WTC11 (cell line): ENCODE measurements at regions not wholly inside any gene's neighbourhood (a gene's known extent, or its start where the extent isn't known, plus 50 kb on each side); places are given as distances from the start of the nearest gene placed in this dataset.

ENCODE experiments used
- ATAC-seq: fragments of 200-7000 bp; cut with Tn5 transposase; 2 replicates; pipeline ENCODE4 v1.10.0; 2021; ENCODE audit warnings: mild to moderate bottlenecking, moderate library complexity
- CTCF ChIA-PET: fragments of 300-600 bp; sonication (Branson Sonifier 250); formaldehyde crosslinking; loops from one replicate; lab custom pipeline; 2021; ENCODE audit warnings: antibody characterized with exemption; lab: Charles Lee
- POLR2A ChIA-PET: fragments of 350-600 bp; sonication (Branson Sonifier 250); formaldehyde crosslinking; loops from one replicate; lab custom pipeline; 2021; ENCODE audit warnings: antibody characterized with exemption; lab: Charles Lee
- DNase-seq: peaks from one replicate; pipeline ENCODE4 v3.0.0; 2021; ENCODE audit warnings: low spot score
- H3K27ac Mint-ChIP-seq: 2 replicates; pipeline ENCODE4 v1.8.0; 2021; ENCODE audit warnings: mixed read lengths
- H3K27me3 Mint-ChIP-seq: 2 replicates; pipeline ENCODE4 v1.8.0; 2021; ENCODE audit warnings: low read depth, mild to moderate bottlenecking, moderate library complexity, mixed read lengths
- H3K36me3 Mint-ChIP-seq: 2 replicates; pipeline ENCODE4 v1.8.0; 2021; ENCODE audit warnings: mixed read lengths
- H3K4me1 Mint-ChIP-seq: 2 replicates; pipeline ENCODE4 v1.8.0; 2022; ENCODE audit warnings: mixed read lengths
- H3K4me3 Mint-ChIP-seq: 2 replicates; pipeline ENCODE4 v1.8.0; 2021; ENCODE audit warnings: mild to moderate bottlenecking, moderate library complexity, mixed read lengths
- H3K9me3 Mint-ChIP-seq: 2 replicates; pipeline ENCODE4 v1.8.0; 2021; ENCODE audit warnings: mixed read lengths
- E2F1 ChIP-seq: sonication (generic); formaldehyde crosslinking; IDR thresholded peaks from 2 replicates; pipeline ENCODE4 v1.8.0; 2022; ENCODE audit warnings: mild to moderate bottlenecking, missing genetic modification reagents
- FOXP1 ChIP-seq: sonication (generic); formaldehyde crosslinking; IDR thresholded peaks from 2 replicates; pipeline ENCODE4 v1.8.0; 2022; ENCODE audit warnings: missing genetic modification reagents, mild to moderate bottlenecking, moderate library complexity, borderline replicate concordance
- FOXP4 ChIP-seq: sonication (generic); formaldehyde crosslinking; IDR thresholded peaks from 2 replicates; pipeline ENCODE4 v1.8.0; 2022; ENCODE audit warnings: mild to moderate bottlenecking, missing genetic modification reagents
- GRHL2 ChIP-seq: fragments of 250-450 bp; sonication (Bioruptor Pico); IDR thresholded peaks from 2 replicates; pipeline ENCODE4 v1.8.0; 2022; ENCODE audit warnings: mild to moderate bottlenecking, moderate library complexity; ENCODE audit not compliant: insufficient replicate concordance, severe bottlenecking
- IRF2 ChIP-seq: sonication (generic); formaldehyde crosslinking; IDR thresholded peaks from 2 replicates; pipeline ENCODE4 v1.8.0; 2022; ENCODE audit warnings: low read depth, missing genetic modification reagents, borderline replicate concordance
- MXD4 ChIP-seq: fragments of 250-450 bp; sonication (Bioruptor Pico); IDR thresholded peaks from 2 replicates; pipeline ENCODE4 v1.8.0; 2021; ENCODE audit warnings: mild to moderate bottlenecking, moderate library complexity, borderline replicate concordance
- NFYB ChIP-seq: sonication (generic); formaldehyde crosslinking; conservative IDR thresholded peaks from 2 replicates; pipeline ENCODE4 v1.8.0; 2022; ENCODE audit warnings: low read depth, missing genetic modification reagents
- NR3C1 ChIP-seq: sonication (generic); formaldehyde crosslinking; conservative IDR thresholded peaks from 2 replicates; pipeline ENCODE4 v1.8.1; 2023; ENCODE audit warnings: low read depth, mild to moderate bottlenecking, missing genetic modification reagents
- PRRX2 ChIP-seq: fragments of 250-450 bp; sonication (Bioruptor Pico); IDR thresholded peaks from 2 replicates; pipeline ENCODE4 v1.8.0; 2021; ENCODE audit warnings: mild to moderate bottlenecking
- RELA ChIP-seq: sonication (generic); formaldehyde crosslinking; IDR thresholded peaks from 2 replicates; pipeline ENCODE4 v1.8.1; 2022; ENCODE audit warnings: missing genetic modification reagents, mild to moderate bottlenecking, borderline replicate concordance
- SMAD3 ChIP-seq: sonication (generic); formaldehyde crosslinking; IDR thresholded peaks from 2 replicates; pipeline ENCODE4 v1.8.0; 2022; ENCODE audit warnings: missing genetic modification reagents, mild to moderate bottlenecking, borderline replicate concordance
- ZNF281 ChIP-seq: sonication (generic); formaldehyde crosslinking; IDR thresholded peaks from 2 replicates; pipeline ENCODE4 v1.8.0; 2023; ENCODE audit warnings: mild to moderate bottlenecking, missing genetic modification reagents
- ZNF396 ChIP-seq: fragments of 250-450 bp; sonication (Bioruptor Pico); IDR thresholded peaks from 2 replicates; pipeline ENCODE4 v1.8.0; 2021; ENCODE audit warnings: mild to moderate bottlenecking, moderate library complexity, borderline replicate concordance
- ZNF425 ChIP-seq: fragments of 250-450 bp; sonication (Bioruptor Pico); conservative IDR thresholded peaks from 2 replicates; pipeline ENCODE4 v1.9.0; 2021; ENCODE audit warnings: mild to moderate bottlenecking
- ZNF671 ChIP-seq: fragments of 250-450 bp; sonication (Bioruptor Pico); IDR thresholded peaks from 2 replicates; pipeline ENCODE4 v1.8.0; 2021; ENCODE audit warnings: mild to moderate bottlenecking
- TF ChIP-seq, protein P1 (sequence below): sonication (generic); formaldehyde crosslinking; IDR thresholded peaks from 2 replicates; pipeline ENCODE4 v1.8.0; 2022; ENCODE audit warnings: mild to moderate bottlenecking, missing genetic modification reagents
- TF ChIP-seq, protein P2 (sequence below): sonication (generic); formaldehyde crosslinking; IDR thresholded peaks from 2 replicates; pipeline ENCODE4 v1.8.1; 2022; ENCODE audit warnings: low read depth, missing genetic modification reagents, borderline replicate concordance
- TF ChIP-seq, protein P3 (sequence below): sonication (generic); formaldehyde crosslinking; IDR thresholded peaks from 2 replicates; pipeline ENCODE4 v1.8.1; 2022; ENCODE audit warnings: missing genetic modification reagents, borderline replicate concordance

DNA sequence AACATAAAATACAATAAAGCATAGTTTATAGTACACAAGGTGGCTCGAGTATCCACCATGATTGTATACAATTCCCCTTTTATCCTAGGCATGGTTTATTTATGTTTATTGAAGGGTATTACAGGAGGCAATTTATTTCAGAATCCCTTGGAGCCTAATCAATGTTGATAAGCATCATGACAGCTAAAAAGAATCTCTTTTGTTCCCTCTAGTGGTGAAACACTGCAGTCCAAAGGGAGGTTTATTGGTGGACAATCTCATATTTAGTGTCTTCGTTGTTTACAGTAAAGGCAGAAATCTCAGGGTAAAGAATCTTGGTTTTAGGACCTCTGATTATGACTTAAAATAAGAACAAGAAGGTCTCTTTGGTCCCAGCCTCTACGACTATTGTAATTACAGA, 1712.5 kb downstream of the C4orf33 start:
- TF ChIP-seq, protein P1, sequence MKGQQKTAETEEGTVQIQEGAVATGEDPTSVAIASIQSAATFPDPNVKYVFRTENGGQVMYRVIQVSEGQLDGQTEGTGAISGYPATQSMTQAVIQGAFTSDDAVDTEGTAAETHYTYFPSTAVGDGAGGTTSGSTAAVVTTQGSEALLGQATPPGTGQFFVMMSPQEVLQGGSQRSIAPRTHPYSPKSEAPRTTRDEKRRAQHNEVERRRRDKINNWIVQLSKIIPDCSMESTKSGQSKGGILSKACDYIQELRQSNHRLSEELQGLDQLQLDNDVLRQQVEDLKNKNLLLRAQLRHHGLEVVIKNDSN (CRISPR knock-in tag), result no peak
- TF ChIP-seq IRF2 (no peak), E2F1 (CRISPR knock-in tag) (no peak), ZNF281 (CRISPR knock-in tag) (no peak), MXD4 (CRISPR knock-in tag) (no peak)
- ATAC-seq (peak; percentile 65), DNase-seq (no peak)
- ChIA-PET CTCF (interaction anchor here (0.6 to 2.4 kb wide), 5 partner anchors 11 to 245 kb away, joined by 3 to 16 read pairs (median 3); no protein-coding TSS in a partner anchor), POLR2A (no interaction called here)
- H3K9me3 Mint-ChIP-seq, result peaks cover 35% of the 10 kb centered on the region
- H3K4me1 Mint-ChIP-seq, result no peaks in the 10 kb centered on the region
- peaks cover 26% of the 10 kb centered on the region for H3K36me3 Mint-ChIP-seq
- H3K27ac Mint-ChIP-seq, result no peak overlapping the region
- no peak overlapping the region for H3K4me3 Mint-ChIP-seq
- H3K27me3 Mint-ChIP-seq, result peaks cover 2% of the 10 kb centered on the region; the same call in 1 of the 2 replicates

DNA sequence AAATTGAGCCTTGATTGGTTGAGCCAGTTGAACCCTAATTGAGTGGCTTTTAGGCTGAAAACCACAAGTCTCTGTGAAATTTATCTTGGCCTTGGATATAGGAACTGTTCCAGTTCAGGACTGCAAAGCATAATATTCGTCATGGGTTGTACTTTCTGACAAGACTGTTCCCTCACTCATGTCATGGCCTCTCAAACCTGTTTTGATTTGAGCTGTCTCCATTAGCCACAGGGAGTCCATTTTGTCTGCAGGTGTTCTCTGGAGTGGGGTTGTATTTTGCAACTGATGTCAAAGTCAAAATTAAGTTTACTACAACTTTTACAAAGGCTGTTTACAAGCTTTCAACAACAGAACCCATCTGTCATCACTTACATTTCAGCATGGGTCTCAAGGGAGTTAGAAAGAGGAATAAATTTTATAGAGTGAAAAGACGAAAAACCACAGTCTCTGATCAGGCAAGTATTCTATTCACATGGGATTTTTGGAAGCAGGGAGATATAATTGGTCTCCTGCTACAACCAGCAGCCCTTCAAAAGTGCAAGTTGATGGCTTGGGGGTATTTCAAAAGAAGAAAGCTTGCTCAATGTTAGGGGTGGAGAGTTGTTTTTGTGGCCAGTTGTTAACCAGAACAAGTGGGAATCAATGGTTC, 1716.3 kb downstream of the C4orf33 start:
- Mint-ChIP-seq H3K27me3 (no peaks in the 10 kb centered on the region; the same call in 1 of the 2 replicates), H3K9me3 (peaks cover 34% of the 10 kb centered on the region), H3K27ac (no peak overlapping the region), H3K4me1 (no peaks in the 10 kb centered on the region), H3K4me3 (no peak overlapping the region), H3K36me3 (peaks cover 23% of the 10 kb centered on the region)
- TF ChIP-seq ZNF425 (no peak), NR3C1 (CRISPR knock-in tag) (no peak), PRRX2 (no peak), ZNF671 (CRISPR knock-in tag) (no peak), ZNF396 (CRISPR knock-in tag) (no peak), NFYB (CRISPR knock-in tag) (no peak)
- TF ChIP-seq, protein P2, sequence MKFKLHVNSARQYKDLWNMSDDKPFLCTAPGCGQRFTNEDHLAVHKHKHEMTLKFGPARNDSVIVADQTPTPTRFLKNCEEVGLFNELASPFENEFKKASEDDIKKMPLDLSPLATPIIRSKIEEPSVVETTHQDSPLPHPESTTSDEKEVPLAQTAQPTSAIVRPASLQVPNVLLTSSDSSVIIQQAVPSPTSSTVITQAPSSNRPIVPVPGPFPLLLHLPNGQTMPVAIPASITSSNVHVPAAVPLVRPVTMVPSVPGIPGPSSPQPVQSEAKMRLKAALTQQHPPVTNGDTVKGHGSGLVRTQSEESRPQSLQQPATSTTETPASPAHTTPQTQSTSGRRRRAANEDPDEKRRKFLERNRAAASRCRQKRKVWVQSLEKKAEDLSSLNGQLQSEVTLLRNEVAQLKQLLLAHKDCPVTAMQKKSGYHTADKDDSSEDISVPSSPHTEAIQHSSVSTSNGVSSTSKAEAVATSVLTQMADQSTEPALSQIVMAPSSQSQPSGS (CRISPR knock-in tag), result no peak
- POLR2A ChIA-PET, result no interaction called here
- CTCF ChIA-PET, result no interaction called here
- DNase-seq (no peak), ATAC-seq (no peak)

DNA sequence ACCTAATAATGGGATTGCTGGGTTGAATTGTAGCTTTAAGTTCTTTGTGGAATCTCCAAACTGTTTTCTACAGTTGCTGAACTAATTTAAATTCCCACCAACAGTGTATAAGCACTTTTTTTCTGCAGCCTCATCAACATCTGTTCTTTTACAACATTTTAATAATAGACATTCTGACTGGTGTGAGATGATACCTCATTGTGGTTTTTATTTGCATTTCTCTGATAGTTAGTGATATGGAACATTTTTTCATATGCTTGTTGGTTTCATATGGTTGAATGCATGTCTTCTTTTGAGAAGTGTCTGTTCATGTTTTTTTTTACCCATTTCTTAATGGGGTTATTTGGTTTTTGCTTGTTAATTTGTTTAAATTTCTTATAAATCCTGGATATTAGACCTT, 1718.9 kb downstream of the C4orf33 start:
- H3K9me3 Mint-ChIP-seq, result peaks cover 34% of the 10 kb centered on the region
- H3K4me1 Mint-ChIP-seq, result no peaks in the 10 kb centered on the region
- peaks cover 23% of the 10 kb centered on the region for H3K36me3 Mint-ChIP-seq
- no peak overlapping the region for H3K4me3 Mint-ChIP-seq
- no peak for DNase-seq
- H3K27ac Mint-ChIP-seq, result no peak overlapping the region
- ChIA-PET POLR2A (no interaction called here), CTCF (no interaction called here)
- ATAC-seq, result no peak
- H3K27me3 Mint-ChIP-seq, result no peaks in the 10 kb centered on the region; the same call in 1 of the 2 replicates
- TF ChIP-seq FOXP1 (CRISPR knock-in tag) (no peak), FOXP4 (CRISPR knock-in tag) (no peak), GRHL2 (CRISPR knock-in tag) (no peak), RELA (CRISPR knock-in tag) (no peak), SMAD3 (CRISPR knock-in tag) (no peak)
- TF ChIP-seq, protein P3, sequence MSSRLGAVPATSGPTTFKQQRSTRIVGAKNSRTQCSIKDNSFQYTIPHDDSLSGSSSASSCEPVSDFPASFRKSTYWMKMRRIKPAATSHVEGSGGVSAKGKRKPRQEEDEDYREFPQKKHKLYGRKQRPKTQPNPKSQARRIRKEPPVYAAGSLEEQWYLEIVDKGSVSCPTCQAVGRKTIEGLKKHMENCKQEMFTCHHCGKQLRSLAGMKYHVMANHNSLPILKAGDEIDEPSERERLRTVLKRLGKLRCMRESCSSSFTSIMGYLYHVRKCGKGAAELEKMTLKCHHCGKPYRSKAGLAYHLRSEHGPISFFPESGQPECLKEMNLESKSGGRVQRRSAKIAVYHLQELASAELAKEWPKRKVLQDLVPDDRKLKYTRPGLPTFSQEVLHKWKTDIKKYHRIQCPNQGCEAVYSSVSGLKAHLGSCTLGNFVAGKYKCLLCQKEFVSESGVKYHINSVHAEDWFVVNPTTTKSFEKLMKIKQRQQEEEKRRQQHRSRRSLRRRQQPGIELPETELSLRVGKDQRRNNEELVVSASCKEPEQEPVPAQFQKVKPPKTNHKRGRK (CRISPR knock-in tag), result no peak
